Cardiac fibroblast (primary cell): ENCODE measurements at regions not wholly inside any gene's neighbourhood (a gene's known extent, or its start where the extent isn't known, plus 50 kb on each side); places are given as distances from the start of the nearest gene placed in this dataset.

Experiments
- DNase-seq, 2 donors: peaks; one replicate each; pipeline versions ENCODE4 v3.0.0 to v3.0.0-alpha.2; 2010; ENCODE audit warnings: low read depth in 2 of 2
- H3K4me3 ChIP-seq, 2 donors: replicated peaks in 1 of 2; 1 replicate in 1 of 2; 2 replicates in 1 of 2; pipeline ENCODE4 v1.5.1; 2011; ENCODE audit warnings: low read depth in 2 of 2, low read length in 2 of 2, mild to moderate bottlenecking in 2 of 2, moderate library complexity in 1 of 2
- CTCF ChIP-seq: IDR thresholded peaks from one replicate; pipeline ENCODE4 v1.5.1; 2011; ENCODE audit warnings: low read depth, mild to moderate bottlenecking, low read length, inconsistent platforms

- no peak for TF ChIP-seq CTCF
- no peak overlapping the region for H3K4me3 ChIP-seq
- DNase-seq, result no peak
Observed at GRCh38 chr4:44869985-44870384, 143.6 kb upstream of the GNPDA2 start.

- no peak for TF ChIP-seq CTCF
- H3K4me3 ChIP-seq, result no peak overlapping the region
Observed at GRCh38 chr4:44869222-44869882, 143.0 kb upstream of the GNPDA2 start.

GRCh38 chr4:44861756-44862155 lies 135.4 kb upstream of the GNPDA2 start:
- TF ChIP-seq CTCF, result no peak
- H3K4me3 ChIP-seq, result no peak overlapping the region
- peak in 1 of 2 donors; percentile 47 for DNase-seq

More at GRCh38 chr4:44869222-44869882, 143.0 kb upstream of the GNPDA2 start:
- no peak for DNase-seq

GRCh38 chr4:44859477-44859876 lies 133.1 kb upstream of the GNPDA2 start:
- no peak overlapping the region for H3K4me3 ChIP-seq
- no peak for DNase-seq
- TF ChIP-seq CTCF, result no peak

- DNase-seq, result no peak
- no peak for TF ChIP-seq CTCF
- H3K4me3 ChIP-seq, result no peak overlapping the region
Observed at GRCh38 chr4:44848466-44848865, 122.1 kb upstream of the GNPDA2 start.

- no peak for TF ChIP-seq CTCF
- no peak overlapping the region for H3K4me3 ChIP-seq
- DNase-seq, result no peak
Observed at GRCh38 chr4:44845993-44846392, 119.6 kb upstream of the GNPDA2 start.

- no peak for TF ChIP-seq CTCF
- no peak for DNase-seq
- H3K4me3 ChIP-seq, result no peak overlapping the region
Observed at GRCh38 chr4:44845309-44845708, 119.0 kb upstream of the GNPDA2 start.
